GM23248 (cell line): ENCODE measurements at regions not wholly inside any gene's neighbourhood (a gene's known extent, or its start where the extent isn't known, plus 50 kb on each side); places are given as distances from the start of the nearest gene placed in this dataset.

ENCODE experiments used
- DNase-seq: peaks from one replicate; pipeline ENCODE4 v3.0.0-alpha.2; 2015
- H2AFZ ChIP-seq: fragments of 200-600 bp; sonication (generic); 2 replicates; pipeline ENCODE4 v1.6.1; 2016; ENCODE audit warnings: antibody characterized with exemption
- H3F3A ChIP-seq: fragments of 200-600 bp; sonication (generic); 2 replicates; pipeline ENCODE4 v1.6.1; 2016; ENCODE audit warnings: mild to moderate bottlenecking, antibody characterized with exemption, mixed run types; ENCODE audit not compliant: insufficient read depth
- H3K27ac ChIP-seq: fragments of 200-600 bp; sonication (generic); 2 replicates; pipeline ENCODE4 v1.5.1; 2016; ENCODE audit warnings: mild to moderate bottlenecking
- H3K27me3 ChIP-seq: fragments of 200-600 bp; sonication (generic); replicated peaks from 2 replicates; pipeline ENCODE4 v1.6.1; 2016; ENCODE audit warnings: mild to moderate bottlenecking; ENCODE audit not compliant: insufficient read depth
- H3K36me3 ChIP-seq: fragments of 200-600 bp; sonication (generic); 2 replicates; pipeline ENCODE4 v1.6.1; 2016; ENCODE audit warnings: low read depth, mild to moderate bottlenecking
- H3K4me1 ChIP-seq: fragments of 200-600 bp; sonication (generic); 2 replicates; pipeline ENCODE4 v1.6.1; 2016; ENCODE audit warnings: mild to moderate bottlenecking; ENCODE audit not compliant: insufficient read depth
- H3K4me2 ChIP-seq: fragments of 200-600 bp; sonication (generic); one replicate; pipeline ENCODE4 v1.6.1; 2016; ENCODE audit warnings: mild to moderate bottlenecking; ENCODE audit not compliant: unreplicated experiment
- H3K4me3 ChIP-seq: fragments of 200-600 bp; sonication (generic); 2 replicates; pipeline ENCODE4 v1.5.1; 2016; ENCODE audit warnings: mild to moderate bottlenecking
- H3K79me2 ChIP-seq: fragments of 200-600 bp; sonication (generic); 2 replicates; pipeline ENCODE4 v1.6.1; 2016; ENCODE audit warnings: mild to moderate bottlenecking; ENCODE audit not compliant: insufficient read depth
- H3K9ac ChIP-seq: fragments of 200-600 bp; sonication (generic); 2 replicates; pipeline ENCODE4 v1.6.1; 2016; ENCODE audit warnings: mild to moderate bottlenecking
- H3K9me2 ChIP-seq: fragments of 200-600 bp; sonication (generic); 2 replicates; pipeline ENCODE4 v1.6.1; 2016; ENCODE audit warnings: mixed run types, mild to moderate bottlenecking, moderate library complexity; ENCODE audit not compliant: insufficient read depth
- H3K9me3 ChIP-seq: fragments of 200-600 bp; sonication (generic); one replicate; pipeline ENCODE4 v1.6.1; 2017; ENCODE audit warnings: low read depth
- H4K20me1 ChIP-seq: fragments of 200-600 bp; sonication (generic); 2 replicates; pipeline ENCODE4 v1.6.0; 2016; ENCODE audit not compliant: insufficient read depth
- EZH2 ChIP-seq: fragments of 200-600 bp; sonication (generic); IDR thresholded peaks from 2 replicates; pipeline ENCODE4 v1.6.1; 2018; ENCODE audit warnings: antibody characterized with exemption, mild to moderate bottlenecking; ENCODE audit not compliant: insufficient read depth, poor library complexity, severe bottlenecking
- EZH2phosphoT487 ChIP-seq: fragments of 200-600 bp; sonication (generic); IDR thresholded peaks from 2 replicates; pipeline ENCODE4 v1.6.1; 2018; ENCODE audit warnings: antibody characterized with exemption, moderate library complexity, mild to moderate bottlenecking, low read depth; ENCODE audit not compliant: insufficient read depth
- WGBS, 2 experiments: methylation state at CpG; one replicate each; pipeline ENCODE4 v1.1.6; 2015 to 2017; ENCODE audit warnings: low lambda C conversion rate in 2 of 2, low coverage in 1 of 2; ENCODE audit errors: missing lambda C conversion rate in 2 of 2; 5-methylcytosine and 5-hydroxymethylcytosine counted together
- in situ Hi-C: fragments of 300-500 bp; cut with MboI; formaldehyde crosslinking; loops from 2 replicates; pipeline ENCODE4 v1.15.0; 2020

DNA sequence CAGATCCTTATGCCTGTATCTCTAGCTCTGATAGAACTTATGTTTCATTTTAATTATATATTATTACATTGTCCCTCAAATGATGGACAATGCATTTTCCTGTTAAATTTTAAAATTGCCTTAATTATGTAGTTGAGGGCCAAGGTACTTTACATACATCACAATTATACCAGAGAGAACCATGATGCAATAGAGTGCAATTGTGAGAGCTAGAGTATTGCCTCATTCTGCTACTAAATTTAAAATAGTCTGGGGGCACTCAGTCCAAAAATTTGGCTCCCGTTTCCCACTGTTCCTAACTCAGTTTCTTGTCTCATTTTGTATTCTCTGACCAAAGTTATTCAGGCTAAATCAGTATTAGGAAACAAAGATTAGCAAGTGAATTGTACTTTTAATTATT, 378.5 kb upstream of the ZFP42 start:
- Histone ChIP-seq H3K4me2 (no peak overlapping the region), H3K4me3 (no peak overlapping the region), H3K9me3 (no peaks in the 10 kb centered on the region), H4K20me1 (no peaks in the 10 kb centered on the region), H3K27me3 (no peaks in the 10 kb centered on the region), H3K4me1 (peaks cover 14% of the 10 kb centered on the region; the same call in 1 of the 2 replicates), H3K36me3 (no peaks in the 10 kb centered on the region), H2AFZ (peak overlapping the region; percentile 41), H3K9me2 (no peaks in the 10 kb centered on the region), H3K79me2 (no peaks in the 10 kb centered on the region), H3K9ac (no peak overlapping the region), H3K27ac (no peak overlapping the region), H3F3A (no peaks in the 10 kb centered on the region)
- in situ Hi-C loops, result no loop called here
- no peak for TF ChIP-seq EZH2
- no peak for TF ChIP-seq EZH2phosphoT487
- peak; percentile 16 for DNase-seq
- WGBS, 2 experiments, result 17 to 40% methylated on average over 1 of the region's 1 CpG

DNA sequence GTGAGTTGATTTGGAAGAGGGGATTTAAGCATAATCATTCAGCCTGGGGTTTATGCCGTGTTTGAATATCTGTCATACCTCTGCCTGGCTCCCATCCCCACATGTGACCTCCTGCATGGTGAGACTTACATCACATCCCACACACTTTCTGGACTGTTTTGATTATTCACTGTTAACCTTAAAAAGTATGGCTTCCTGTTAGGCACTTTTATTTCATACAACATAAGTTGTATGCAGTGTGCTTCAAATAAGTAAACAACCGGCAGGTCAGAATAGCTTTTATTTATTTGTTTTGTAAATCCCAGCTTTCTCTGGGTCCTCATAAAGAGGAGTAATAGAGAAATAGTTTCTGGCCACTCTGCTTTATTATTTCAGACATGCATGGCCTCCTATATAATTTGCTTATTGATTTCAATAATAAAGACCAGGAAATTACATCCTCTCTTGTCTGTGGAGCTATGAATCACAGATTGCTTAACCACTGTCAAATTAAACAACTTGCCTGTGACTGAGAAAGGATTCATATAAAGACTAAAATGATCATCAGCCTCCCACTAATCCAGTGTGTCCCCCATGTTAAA, 376.8 kb upstream of the ZFP42 start:
- Histone ChIP-seq H3K4me1 (0 out of 2 replicates have a peak, but pooled peaks cover 7% of the 10 kb centered on the region), H3F3A (no peaks in the 10 kb centered on the region), H2AFZ (no peak overlapping the region), H3K36me3 (no peaks in the 10 kb centered on the region), H3K27me3 (no peaks in the 10 kb centered on the region), H3K9me2 (no peaks in the 10 kb centered on the region), H3K9ac (no peak overlapping the region), H3K4me3 (no peak overlapping the region), H3K9me3 (peaks cover 2% of the 10 kb centered on the region), H3K27ac (no peak overlapping the region), H3K4me2 (no peak overlapping the region), H3K79me2 (no peaks in the 10 kb centered on the region), H4K20me1 (no peaks in the 10 kb centered on the region)
- in situ Hi-C loops, result no loop called here
- 78 to 81% methylated on average over 2 of the region's 2 CpGs for WGBS, 2 experiments
- TF ChIP-seq EZH2phosphoT487 (no peak), EZH2 (no peak)
- peak; percentile 34 for DNase-seq

DNA sequence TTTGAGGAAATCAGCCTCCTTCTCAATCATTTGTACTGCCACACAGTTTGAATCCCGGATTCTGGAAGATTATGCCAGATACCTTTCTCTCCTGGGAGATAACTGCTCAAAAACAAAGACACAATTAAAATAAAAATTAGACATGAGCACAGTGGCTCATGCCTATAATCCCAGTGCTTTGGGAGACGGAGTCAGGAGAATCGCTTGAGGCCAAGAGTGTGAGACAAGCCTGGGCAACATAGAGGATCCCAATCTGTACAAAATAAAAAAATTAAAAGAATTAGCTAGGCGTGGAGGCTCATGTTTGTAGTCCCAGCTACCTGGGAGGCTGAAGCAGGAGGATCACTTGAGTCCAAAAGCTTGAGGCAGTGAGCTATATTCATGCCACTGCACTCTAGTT, 376.3 kb upstream of the ZFP42 start:
- WGBS, 2 experiments, result 61 to 62% methylated on average over 4 of the region's 4 CpGs
- H3K9me2 ChIP-seq, result no peaks in the 10 kb centered on the region
- DNase-seq, result no peak
- TF ChIP-seq EZH2phosphoT487 (no peak), EZH2 (no peak)
- 0 out of 2 replicates have a peak, but pooled peaks cover 7% of the 10 kb centered on the region for H3K4me1 ChIP-seq
- no peak overlapping the region for H3K27ac ChIP-seq
- no peaks in the 10 kb centered on the region for H3F3A ChIP-seq
- H3K9ac ChIP-seq, result no peak overlapping the region
- no peaks in the 10 kb centered on the region for H3K79me2 ChIP-seq
- H3K4me3 ChIP-seq, result no peak overlapping the region
- H4K20me1 ChIP-seq, result no peaks in the 10 kb centered on the region
- no peaks in the 10 kb centered on the region for H3K36me3 ChIP-seq
- in situ Hi-C loops, result no loop called here
- H3K4me2 ChIP-seq, result no peak overlapping the region
- H2AFZ ChIP-seq, result no peak overlapping the region
- peaks cover 7% of the 10 kb centered on the region for H3K9me3 ChIP-seq
- H3K27me3 ChIP-seq, result no peaks in the 10 kb centered on the region

DNA sequence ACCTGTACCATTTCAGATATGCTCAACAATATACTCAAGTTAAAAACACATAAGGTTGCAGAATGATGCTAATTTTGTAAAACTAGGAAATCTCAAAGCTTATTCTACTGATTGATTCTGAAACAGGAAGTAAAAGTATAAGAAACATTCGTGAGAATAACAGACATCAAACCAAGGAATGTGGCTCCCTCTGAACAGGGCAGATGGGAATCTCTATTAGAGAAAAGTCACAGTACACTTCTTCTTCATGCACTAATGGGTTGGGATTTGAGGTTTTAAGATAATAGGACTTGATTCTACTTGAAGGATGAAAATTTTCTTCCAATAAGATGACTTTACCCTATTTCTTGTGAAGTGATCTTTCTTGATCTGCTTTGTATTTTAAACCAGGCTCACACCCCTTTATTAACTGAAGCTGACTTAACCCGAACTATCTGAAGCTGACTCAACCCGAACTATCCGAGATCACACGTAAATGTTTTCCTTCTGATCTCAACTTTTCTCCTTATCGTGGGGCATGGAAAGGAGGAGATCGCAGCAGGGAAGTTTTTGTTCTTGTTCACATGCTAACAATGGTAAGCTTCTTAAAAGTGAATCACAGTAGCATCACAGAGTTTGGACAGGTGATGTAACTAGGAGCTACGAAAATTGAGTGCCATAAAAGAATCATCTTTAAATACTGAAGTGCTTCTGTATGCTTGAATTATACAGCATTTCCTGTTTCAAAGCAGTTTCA, 363.1 kb upstream of the ZFP42 start:
- WGBS, 2 experiments, result 37 to 48% methylated on average over 8 of the region's 8 CpGs
- Histone ChIP-seq H3K9me2 (no peaks in the 10 kb centered on the region), H3K79me2 (no peaks in the 10 kb centered on the region), H3K36me3 (no peaks in the 10 kb centered on the region), H3K4me1 (no peaks in the 10 kb centered on the region), H3K9me3 (no peaks in the 10 kb centered on the region), H3K4me3 (no peak overlapping the region), H3K9ac (no peak overlapping the region), H3K4me2 (no peak overlapping the region), H3K27me3 (no peaks in the 10 kb centered on the region), H4K20me1 (no peaks in the 10 kb centered on the region), H3F3A (no peaks in the 10 kb centered on the region), H2AFZ (no peak overlapping the region; the same call in 1 of the 2 replicates), H3K27ac (no peak overlapping the region)
- TF ChIP-seq EZH2phosphoT487, result no peak
- in situ Hi-C loops, result no loop called here
- no peak for DNase-seq
